ENCODE measurements at regions not wholly inside any gene's neighbourhood (a gene's known extent, or its start where the extent isn't known, plus 50 kb on each side); places are given as distances from the start of the nearest gene placed in this dataset.
A peak's percentile ranks its signal among the peaks of the same experiment; 100 is the strongest.

DNA sequence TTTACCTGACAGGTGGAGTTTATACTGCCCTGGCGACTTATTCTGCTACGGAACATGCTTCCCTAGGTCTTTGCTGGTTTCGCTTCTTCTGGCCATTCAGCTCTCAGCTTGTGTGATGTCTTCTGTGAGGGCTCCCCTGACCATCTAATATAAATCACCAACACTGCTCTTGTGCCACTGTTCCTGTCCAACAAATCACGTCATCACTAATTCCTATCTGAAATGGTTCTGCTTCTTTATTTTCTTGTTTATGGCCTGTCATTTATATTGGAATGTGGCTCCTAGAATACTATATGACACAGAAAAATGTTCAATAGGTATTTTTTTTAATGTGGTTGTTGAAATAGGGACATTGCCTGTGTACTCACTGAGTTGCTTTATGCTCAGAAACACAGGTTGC is 171.5 kb downstream of the CD8B2 start:
- H3K9ac ChIP-seq, result no peak overlapping the region
- no peaks in the 10 kb centered on the region for H4K20me1 ChIP-seq
- no peaks in the 10 kb centered on the region for H3K36me3 ChIP-seq
- no peaks in the 10 kb centered on the region for H3K4me1 ChIP-seq
- H3K4me2 ChIP-seq, result no peak overlapping the region
- no peak for TF ChIP-seq Cebpa-rat (IDR thresholded peaks at IDR 0.05)
- peaks cover 10% of the 10 kb centered on the region for H3K9me3 ChIP-seq
- no peaks in the 10 kb centered on the region for H3K27me3 ChIP-seq
- H3K4me3 ChIP-seq, result no peak overlapping the region
- no peak overlapping the region for H3K27ac ChIP-seq

GRCh38 chr2:106664669-106665068 is 177.5 kb downstream of the CD8B2 start:
- Histone ChIP-seq H3K36me3 (no peaks in the 10 kb centered on the region), H3K27me3 (no peaks in the 10 kb centered on the region), H3K9ac (no peak overlapping the region), H3K4me3 (no peak overlapping the region), H3K4me2 (no peak overlapping the region), H3K27ac (no peak overlapping the region), H3K9me3 (peaks cover 18% of the 10 kb centered on the region), H4K20me1 (no peaks in the 10 kb centered on the region), H3K4me1 (no peaks in the 10 kb centered on the region)
- TF ChIP-seq Cebpa-rat (IDR thresholded peaks at IDR 0.05), result no peak

DNA sequence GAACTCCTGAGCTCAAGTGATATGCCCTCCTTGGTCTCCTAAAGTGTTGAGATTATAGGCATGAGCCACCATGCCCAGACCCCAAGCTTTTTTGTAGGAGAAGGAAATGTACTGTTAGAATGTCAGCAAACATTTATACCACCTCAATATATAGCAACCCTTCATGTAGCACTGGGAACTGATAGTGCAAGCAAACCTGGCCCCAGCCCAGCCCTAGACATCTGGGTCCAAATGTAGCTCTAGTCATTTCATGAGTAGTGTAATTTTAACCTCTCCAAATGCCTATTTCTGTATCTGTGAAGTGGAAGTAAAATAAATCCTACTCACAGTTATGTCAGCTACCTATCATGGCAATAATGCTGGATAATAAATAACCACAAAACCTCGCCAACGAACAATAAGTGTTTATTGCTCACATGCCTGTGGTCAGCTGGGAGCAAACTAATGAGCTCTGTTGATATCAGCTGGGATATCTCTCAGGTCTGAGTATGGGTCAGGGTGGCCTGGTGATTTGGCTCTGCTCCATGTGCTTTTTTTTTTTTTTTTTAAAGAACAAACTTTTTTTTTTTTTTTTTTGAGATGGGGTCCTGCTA is 180.4 kb downstream of the CD8B2 start:
- H3K9ac ChIP-seq, result no peak overlapping the region
- H3K27me3 ChIP-seq, result no peaks in the 10 kb centered on the region
- no peak for TF ChIP-seq Cebpa-rat (IDR thresholded peaks at IDR 0.05)
- H3K4me2 ChIP-seq, result no peak overlapping the region
- no peak overlapping the region for H3K4me3 ChIP-seq
- H3K36me3 ChIP-seq, result no peaks in the 10 kb centered on the region
- H4K20me1 ChIP-seq, result no peaks in the 10 kb centered on the region
- H3K9me3 ChIP-seq, result peaks cover 18% of the 10 kb centered on the region
- H3K4me1 ChIP-seq, result no peaks in the 10 kb centered on the region
- no peak overlapping the region for H3K27ac ChIP-seq

DNA sequence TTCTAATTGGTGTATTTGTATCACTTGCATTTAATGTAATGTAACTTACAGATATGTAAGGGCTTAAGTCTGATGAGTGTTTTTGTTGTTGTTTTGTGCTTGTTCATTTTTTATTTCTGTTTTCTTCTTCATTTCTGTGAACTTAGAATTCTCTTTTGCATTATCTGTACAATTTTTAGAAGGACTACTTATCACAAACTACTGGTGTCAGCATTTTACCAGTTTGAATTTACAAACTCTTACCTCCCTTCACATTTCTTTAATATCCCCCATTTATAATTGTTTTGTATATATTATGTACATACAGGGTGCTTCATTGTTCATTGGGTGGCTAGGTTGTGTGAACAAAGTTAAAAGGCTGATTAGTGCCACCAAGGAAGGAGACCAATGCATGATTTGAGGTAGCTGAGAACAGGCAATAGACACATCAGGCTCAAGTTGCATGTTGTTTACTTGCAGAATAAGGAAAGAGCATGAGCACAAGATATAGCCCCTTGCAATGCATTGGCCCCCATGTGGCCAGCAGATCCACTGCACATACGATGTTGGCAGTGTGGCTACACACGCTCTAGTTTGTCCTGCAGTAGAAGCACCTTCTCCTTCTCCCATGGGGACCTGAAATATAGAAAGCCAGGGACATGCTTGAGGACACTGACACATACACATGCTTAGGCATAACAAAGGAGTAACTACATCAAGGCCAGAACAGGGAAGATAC is 198.2 kb downstream of the CD8B2 start:
- Histone ChIP-seq H3K4me2 (no peak overlapping the region), H3K4me3 (no peak overlapping the region), H3K27ac (no peak overlapping the region), H3K36me3 (no peaks in the 10 kb centered on the region), H4K20me1 (no peaks in the 10 kb centered on the region), H3K9ac (no peak overlapping the region), H3K27me3 (no peaks in the 10 kb centered on the region), H3K9me3 (peaks cover 17% of the 10 kb centered on the region), H3K4me1 (no peaks in the 10 kb centered on the region)
- TF ChIP-seq Cebpa-rat (IDR thresholded peaks at IDR 0.05), result no peak

- Histone ChIP-seq H3K4me3 (no peak overlapping the region), H3K4me1 (no peaks in the 10 kb centered on the region), H3K9ac (no peak overlapping the region), H3K36me3 (no peaks in the 10 kb centered on the region), H3K27me3 (no peaks in the 10 kb centered on the region), H3K4me2 (no peak overlapping the region), H4K20me1 (no peaks in the 10 kb centered on the region), H3K27ac (no peak overlapping the region), H3K9me3 (peaks cover 17% of the 10 kb centered on the region)
- TF ChIP-seq Cebpa-rat (IDR thresholded peaks at IDR 0.05), result no peak
These were observed 199.2 kb downstream of the ST6GAL2 start for GRCh38 chr2:106686814-106687213.

- TF ChIP-seq Cebpa-rat (IDR thresholded peaks at IDR 0.05), result no peak
- H3K4me3 ChIP-seq, result no peak overlapping the region
- H3K27ac ChIP-seq, result no peak overlapping the region
- H3K27me3 ChIP-seq, result no peaks in the 10 kb centered on the region
- no peaks in the 10 kb centered on the region for H4K20me1 ChIP-seq
- H3K36me3 ChIP-seq, result no peaks in the 10 kb centered on the region
- no peak overlapping the region for H3K9ac ChIP-seq
- H3K9me3 ChIP-seq, result no peaks in the 10 kb centered on the region
- 0 out of 2 replicates have a peak overlapping the region, but pooled peaks have one; percentile 7 for H3K4me2 ChIP-seq
- peaks cover 5% of the 10 kb centered on the region for H3K4me1 ChIP-seq
These were observed 190.9 kb downstream of the ST6GAL2 start for GRCh38 chr2:106694964-106695470.

DNA sequence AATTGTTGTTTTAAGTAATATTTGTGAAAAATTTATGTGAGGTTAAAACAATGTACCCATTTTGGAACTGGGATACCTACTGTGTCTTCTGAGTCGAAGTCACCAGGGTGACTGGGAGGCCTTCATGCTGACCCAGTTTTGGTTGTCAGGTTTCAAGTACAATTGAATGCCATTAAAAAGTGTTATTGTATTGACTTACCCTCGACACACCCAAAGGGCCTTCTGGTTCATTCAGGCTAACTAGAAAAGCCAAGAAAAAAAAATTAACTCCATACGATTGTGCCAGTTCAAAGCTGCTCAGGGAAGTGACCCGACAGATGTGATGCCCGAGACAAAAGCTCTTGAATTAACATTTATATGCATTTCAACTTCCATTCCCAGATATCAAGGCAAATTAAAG is 190.0 kb downstream of the ST6GAL2 start:
- Histone ChIP-seq H3K27ac (no peak overlapping the region), H3K27me3 (no peaks in the 10 kb centered on the region), H3K4me3 (no peak overlapping the region), H4K20me1 (no peaks in the 10 kb centered on the region), H3K4me2 (no peak overlapping the region), H3K9ac (no peak overlapping the region), H3K4me1 (peaks cover 14% of the 10 kb centered on the region), H3K9me3 (no peaks in the 10 kb centered on the region), H3K36me3 (no peaks in the 10 kb centered on the region)
- TF ChIP-seq Cebpa-rat (IDR thresholded peaks at IDR 0.05), result no peak

DNA sequence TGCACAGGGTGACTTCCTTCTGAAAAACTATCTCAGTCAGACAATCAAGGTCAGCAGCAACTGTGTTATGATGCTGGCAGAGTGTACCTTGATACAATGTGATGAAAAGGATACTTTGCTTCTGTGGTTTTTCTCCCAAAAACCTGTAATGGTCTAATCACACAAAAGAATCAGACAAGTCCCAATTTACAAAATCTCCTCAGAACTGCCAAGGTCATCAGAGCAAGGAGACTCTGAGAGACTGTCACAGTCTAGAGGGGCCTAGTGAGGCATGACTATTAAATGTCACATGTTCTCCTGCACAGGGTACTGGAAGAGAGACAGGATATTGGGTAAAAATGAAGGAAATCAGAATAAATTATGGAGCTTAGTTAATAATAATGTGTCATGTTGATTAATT is 185.4 kb downstream of the ST6GAL2 start:
- no peaks in the 10 kb centered on the region for H3K27me3 ChIP-seq
- H3K4me3 ChIP-seq, result no peak overlapping the region
- TF ChIP-seq Cebpa-rat (IDR thresholded peaks at IDR 0.05), result no peak
- no peak overlapping the region for H3K9ac ChIP-seq
- H3K9me3 ChIP-seq, result no peaks in the 10 kb centered on the region
- no peaks in the 10 kb centered on the region for H4K20me1 ChIP-seq
- H3K4me2 ChIP-seq, result peak overlapping the region; percentile 39
- H3K4me1 ChIP-seq, result peaks cover 13% of the 10 kb centered on the region
- H3K27ac ChIP-seq, result no peak overlapping the region
- no peaks in the 10 kb centered on the region for H3K36me3 ChIP-seq

DNA sequence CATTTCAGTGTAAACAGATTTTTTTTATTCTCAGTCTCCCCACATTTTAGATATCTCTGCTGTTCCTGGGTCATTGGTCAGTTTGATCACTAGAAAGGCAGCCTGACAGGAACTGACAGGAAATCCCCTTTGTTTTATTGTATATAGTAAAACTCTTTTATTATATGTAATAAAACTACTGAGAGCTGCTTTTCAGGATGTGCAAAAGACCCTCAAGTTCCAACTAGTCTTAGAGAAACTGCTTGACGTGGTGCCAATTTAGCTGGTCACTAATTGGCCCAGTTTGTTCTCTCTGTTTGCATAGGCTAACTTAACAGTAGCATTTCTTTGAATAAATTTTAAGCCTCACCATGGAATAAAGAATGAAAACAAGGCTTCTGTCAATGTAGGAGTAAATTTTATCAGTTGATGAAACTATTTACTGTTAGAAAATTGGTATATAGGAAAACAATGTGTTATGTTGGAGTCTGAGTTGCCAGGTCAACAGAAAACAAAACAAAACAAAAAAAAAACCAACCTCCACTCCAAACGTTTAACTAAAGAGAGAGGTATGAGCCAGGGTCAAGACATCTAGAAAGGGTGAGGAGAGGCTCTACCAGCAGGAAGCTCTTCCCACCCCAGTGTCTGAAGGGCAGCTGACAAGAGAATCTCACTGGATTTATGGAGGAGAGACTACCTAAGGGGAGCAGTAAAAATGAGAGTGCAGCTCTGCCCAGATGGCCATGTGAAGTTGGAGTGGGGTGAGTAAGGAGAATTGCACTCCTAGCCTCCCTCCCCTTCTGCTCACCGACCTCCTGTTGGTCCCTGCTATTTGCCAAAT is 184.6 kb downstream of the ST6GAL2 start:
- H3K9me3 ChIP-seq, result no peaks in the 10 kb centered on the region

DNA sequence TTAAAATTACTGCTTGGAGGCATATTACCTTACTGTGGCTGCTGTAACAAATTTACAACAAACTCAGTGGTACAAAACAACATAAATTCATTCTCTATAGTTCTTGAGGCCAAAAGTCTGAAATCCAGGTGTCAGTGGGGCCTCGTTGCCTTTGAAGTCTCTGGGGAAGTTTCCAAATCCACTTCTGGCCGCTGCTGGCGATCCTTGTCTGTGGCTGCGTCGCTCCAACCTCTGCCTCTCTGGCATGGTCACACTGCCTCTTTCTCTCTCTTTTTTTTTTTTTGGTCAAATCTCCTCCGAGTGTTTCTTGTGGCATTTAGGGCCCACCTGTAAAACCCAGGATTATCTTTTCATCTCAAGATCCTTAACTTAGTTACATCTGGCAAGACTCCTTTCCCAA is 182.8 kb downstream of the ST6GAL2 start:
- H3K36me3 ChIP-seq, result no peaks in the 10 kb centered on the region
- no peaks in the 10 kb centered on the region for H3K27me3 ChIP-seq
- no peak overlapping the region for H3K9ac ChIP-seq
- no peaks in the 10 kb centered on the region for H4K20me1 ChIP-seq
- H3K9me3 ChIP-seq, result no peaks in the 10 kb centered on the region
- no peak for TF ChIP-seq Cebpa-rat (IDR thresholded peaks at IDR 0.05)
- peaks cover 13% of the 10 kb centered on the region for H3K4me1 ChIP-seq
- no peak overlapping the region for H3K4me2 ChIP-seq
- no peak overlapping the region for H3K4me3 ChIP-seq
- no peak overlapping the region for H3K27ac ChIP-seq

More for the DNA sequence above, 184.6 kb downstream of the ST6GAL2 start:
- Histone ChIP-seq H4K20me1 (no peaks in the 10 kb centered on the region), H3K4me3 (no peak overlapping the region), H3K27ac (no peak overlapping the region), H3K27me3 (no peaks in the 10 kb centered on the region), H3K4me1 (peaks cover 13% of the 10 kb centered on the region), H3K36me3 (no peaks in the 10 kb centered on the region), H3K9ac (no peak overlapping the region), H3K4me2 (no peak overlapping the region)
- no peak for TF ChIP-seq Cebpa-rat (IDR thresholded peaks at IDR 0.05)
